ENCODE measurements at regions not wholly inside any gene's neighbourhood (a gene's known extent, or its start where the extent isn't known, plus 50 kb on each side); places are given as distances from the start of the nearest gene placed in this dataset.

DNA sequence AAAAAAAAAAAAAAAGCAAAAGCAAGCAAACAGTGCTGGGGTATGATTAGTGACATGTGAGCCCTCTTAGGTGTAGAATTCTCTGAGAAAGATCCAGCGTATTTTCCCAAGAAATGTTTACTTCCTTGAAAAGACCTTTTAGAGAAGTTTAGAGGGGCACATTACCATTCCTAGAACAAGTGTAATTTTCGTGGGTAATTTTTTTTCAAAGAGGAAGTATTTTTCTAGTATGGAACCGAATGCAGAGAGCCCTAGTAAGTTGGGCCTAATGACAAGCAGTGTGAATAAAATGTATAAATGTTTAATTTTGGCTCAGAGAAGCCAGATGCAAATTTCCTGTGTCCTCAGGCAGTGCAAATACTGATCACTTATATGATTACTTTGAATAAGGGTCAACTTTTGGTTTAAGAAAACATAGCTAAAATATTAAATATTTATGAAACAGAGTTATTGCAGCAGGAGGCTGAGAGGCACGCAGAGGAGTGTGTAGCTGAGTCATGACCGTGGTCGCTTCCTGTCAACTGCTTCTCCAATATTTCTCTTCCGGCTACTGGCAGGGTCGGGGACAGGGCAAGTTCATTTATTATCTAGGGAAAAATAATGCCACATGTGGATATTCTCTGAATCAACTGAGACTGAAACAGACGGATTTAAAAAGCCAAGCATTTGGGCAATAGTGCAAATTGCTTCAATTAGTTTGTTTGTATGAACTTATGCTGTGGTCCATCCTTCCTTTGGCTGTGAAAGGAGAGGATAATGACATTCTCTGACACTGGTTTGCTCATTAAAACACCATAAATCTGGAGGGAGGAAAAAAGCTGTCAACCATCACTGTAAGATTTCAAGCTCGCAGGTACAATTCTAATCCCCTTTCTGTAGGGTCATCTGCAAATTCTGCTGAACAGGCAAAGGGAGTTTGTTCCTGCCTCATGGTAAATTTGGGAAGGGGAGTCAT, 495.2 kb downstream of the GLRX3 start:
- no peak for TF ChIP-seq RAD21 (IDR thresholded peaks at IDR 0.05; ENCODE audit: low read length)
- TF ChIP-seq, protein P1, sequence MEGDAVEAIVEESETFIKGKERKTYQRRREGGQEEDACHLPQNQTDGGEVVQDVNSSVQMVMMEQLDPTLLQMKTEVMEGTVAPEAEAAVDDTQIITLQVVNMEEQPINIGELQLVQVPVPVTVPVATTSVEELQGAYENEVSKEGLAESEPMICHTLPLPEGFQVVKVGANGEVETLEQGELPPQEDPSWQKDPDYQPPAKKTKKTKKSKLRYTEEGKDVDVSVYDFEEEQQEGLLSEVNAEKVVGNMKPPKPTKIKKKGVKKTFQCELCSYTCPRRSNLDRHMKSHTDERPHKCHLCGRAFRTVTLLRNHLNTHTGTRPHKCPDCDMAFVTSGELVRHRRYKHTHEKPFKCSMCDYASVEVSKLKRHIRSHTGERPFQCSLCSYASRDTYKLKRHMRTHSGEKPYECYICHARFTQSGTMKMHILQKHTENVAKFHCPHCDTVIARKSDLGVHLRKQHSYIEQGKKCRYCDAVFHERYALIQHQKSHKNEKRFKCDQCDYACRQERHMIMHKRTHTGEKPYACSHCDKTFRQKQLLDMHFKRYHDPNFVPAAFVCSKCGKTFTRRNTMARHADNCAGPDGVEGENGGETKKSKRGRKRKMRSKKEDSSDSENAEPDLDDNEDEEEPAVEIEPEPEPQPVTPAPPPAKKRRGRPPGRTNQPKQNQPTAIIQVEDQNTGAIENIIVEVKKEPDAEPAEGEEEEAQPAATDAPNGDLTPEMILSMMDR (conservative IDR thresholded peaks at IDR 0.05; ENCODE audit: low read depth, low read length), result no peak
- TF ChIP-seq CEBPB (IDR thresholded peaks at IDR 0.05; ENCODE audit: low read depth, low read length), result no peak
- TF ChIP-seq POLR2A (IDR thresholded peaks at IDR 0.05; ENCODE audit: low read depth, low read length), result no peak
- TF ChIP-seq CHD1 (IDR thresholded peaks at IDR 0.05; ENCODE audit: low read depth, low read length), result no peak
- TF ChIP-seq BHLHE40 (IDR thresholded peaks at IDR 0.05; ENCODE audit: low read depth, low read length), result no peak
- TF ChIP-seq RCOR1 (IDR thresholded peaks at IDR 0.05; ENCODE audit: insufficient replicate concordance, low read length), result no peak
- no peak for TF ChIP-seq MAFK (IDR thresholded peaks at IDR 0.05; ENCODE audit: low read depth, low read length)
- no peak for TF ChIP-seq RFX5 (IDR thresholded peaks at IDR 0.05; ENCODE audit: low read depth, low read length)
- TF ChIP-seq FOS (IDR thresholded peaks at IDR 0.05; ENCODE audit: low read depth, low read length), result no peak
- TF ChIP-seq SMC3 (IDR thresholded peaks at IDR 0.05; ENCODE audit: low read depth, low read length), result no peak
- no peak for TF ChIP-seq USF2 (IDR thresholded peaks at IDR 0.05; ENCODE audit: low read depth, low read length)
